Vagina (tissue), 2 donors: ENCODE measurements at regions not wholly inside any gene's neighbourhood (a gene's known extent, or its start where the extent isn't known, plus 50 kb on each side); places are given as distances from the start of the nearest gene placed in this dataset.

Source experiments
- DNase-seq, 2 donors: peaks; one replicate each; pipeline ENCODE4 v3.0.0-alpha.2; 2017; ENCODE audit errors: extremely low spot score in 2 of 2
- H3K27ac ChIP-seq: fragments of 200-600 bp; sonication (generic); one replicate; pipeline ENCODE4 v1.5.1; 2019
- H3K27me3 ChIP-seq: fragments of 200-600 bp; sonication (generic); one replicate; pipeline ENCODE4 v1.5.1; 2019
- H3K36me3 ChIP-seq, 2 donors: fragments of 200-600 bp; sonication (generic); one replicate each; pipeline ENCODE4 v1.5.1; 2017 to 2019
- H3K4me1 ChIP-seq: fragments of 200-600 bp; sonication (generic); one replicate; pipeline ENCODE4 v1.5.1; 2019
- H3K4me3 ChIP-seq, 2 donors: fragments of 200-600 bp; sonication (generic); 1 replicate in 1 of 2; 2 replicates in 1 of 2; pipeline ENCODE4 v1.5.1; 2016 to 2019
- H3K9me3 ChIP-seq: fragments of 200-600 bp; sonication (generic); one replicate; pipeline ENCODE4 v1.5.1; 2019
- CTCF ChIP-seq, 3 experiments: fragments of 450-650 bp in 2 of 3; fragments of 200-600 bp in 1 of 3; sonication (generic) in 1 of 3; IDR thresholded peaks; one replicate each; pipeline ENCODE4 v1.5.1; 2017 to 2019; ENCODE audit warnings: antibody characterized with exemption in 3 of 3, mild to moderate bottlenecking in 2 of 3, moderate library complexity in 2 of 3
- POLR2A ChIP-seq, 2 donors: fragments of 450-650 bp; IDR thresholded peaks; one replicate each; pipeline ENCODE4 v1.6.1; 2017; ENCODE audit warnings: antibody characterized with exemption in 2 of 2, mild to moderate bottlenecking in 2 of 2, moderate library complexity in 2 of 2
- POLR2AphosphoS5 ChIP-seq, 2 donors: sonication (generic); formaldehyde crosslinking; IDR thresholded peaks; one replicate each; pipeline ENCODE4 v1.9.0; 2017; ENCODE audit warnings: antibody characterized with exemption in 2 of 2, mild to moderate bottlenecking in 2 of 2, low read depth in 1 of 2; ENCODE audit not compliant: insufficient read depth in 1 of 2
- intact Hi-C: fragments of 100-400 bp; cut with DNase I; formaldehyde crosslinking; loops from one replicate; pipeline ENCODE4 v1.15.1; 2023

- intact Hi-C loops, result no loop called here
- no peaks in the 10 kb centered on the region for H3K36me3 ChIP-seq
These were observed 128.0 kb upstream of the KCNK2 start for GRCh38 chr1:214954617-214954949.

GRCh38 chr1:214957330-214958137, 125.0 kb upstream of the KCNK2 start:
- H3K27ac ChIP-seq, result no peak overlapping the region
- no peak for DNase-seq
- TF ChIP-seq CTCF (IDR thresholded peaks at IDR 0.05) (no peak), POLR2AphosphoS5 (IDR thresholded peaks at IDR 0.05; ENCODE audit: insufficient read depth in 1 of 2, low read depth in 1 of 2) (no peak), POLR2A (IDR thresholded peaks at IDR 0.05) (no peak)

More at GRCh38 chr1:214954617-214954949, 128.0 kb upstream of the KCNK2 start:
- H3K4me3 ChIP-seq, result no peak overlapping the region
- no peak overlapping the region for H3K27ac ChIP-seq
- H3K27me3 ChIP-seq, result no peaks in the 10 kb centered on the region
- TF ChIP-seq POLR2AphosphoS5 (IDR thresholded peaks at IDR 0.05; ENCODE audit: insufficient read depth in 1 of 2, low read depth in 1 of 2), result no peak
- TF ChIP-seq CTCF (IDR thresholded peaks at IDR 0.05), result no peak
- no peak for TF ChIP-seq POLR2A (IDR thresholded peaks at IDR 0.05)
- H3K9me3 ChIP-seq, result no peaks in the 10 kb centered on the region
- H3K4me1 ChIP-seq, result no peaks in the 10 kb centered on the region
- DNase-seq, result no peak

GRCh38 chr1:214958486-214958885, 124.1 kb upstream of the KCNK2 start:
- TF ChIP-seq POLR2AphosphoS5 (IDR thresholded peaks at IDR 0.05; ENCODE audit: insufficient read depth in 1 of 2, low read depth in 1 of 2) (no peak), CTCF (IDR thresholded peaks at IDR 0.05) (no peak), POLR2A (IDR thresholded peaks at IDR 0.05) (no peak)
- H3K27ac ChIP-seq, result no peak overlapping the region

More at GRCh38 chr1:214957330-214958137, 125.0 kb upstream of the KCNK2 start:
- H3K4me1 ChIP-seq, result no peaks in the 10 kb centered on the region
- intact Hi-C loops, result no loop called here
- no peak overlapping the region for H3K4me3 ChIP-seq
- no peaks in the 10 kb centered on the region for H3K27me3 ChIP-seq
- H3K36me3 ChIP-seq, result no peaks in the 10 kb centered on the region
- H3K9me3 ChIP-seq, result no peaks in the 10 kb centered on the region

GRCh38 chr1:214966346-214966745, 116.2 kb upstream of the KCNK2 start:
- Histone ChIP-seq H3K9me3 (no peaks in the 10 kb centered on the region), H3K36me3 (no peaks in the 10 kb centered on the region), H3K27me3 (no peaks in the 10 kb centered on the region), H3K4me1 (no peaks in the 10 kb centered on the region), H3K27ac (no peak overlapping the region), H3K4me3 (no peak overlapping the region)
- TF ChIP-seq POLR2AphosphoS5 (IDR thresholded peaks at IDR 0.05; ENCODE audit: insufficient read depth in 1 of 2, low read depth in 1 of 2) (no peak), CTCF (IDR thresholded peaks at IDR 0.05) (no peak), POLR2A (IDR thresholded peaks at IDR 0.05) (no peak)
- no peak for DNase-seq
- intact Hi-C loops, result no loop called here

More at GRCh38 chr1:214958486-214958885, 124.1 kb upstream of the KCNK2 start:
- no peak for DNase-seq
- Histone ChIP-seq H3K9me3 (no peaks in the 10 kb centered on the region), H3K27me3 (no peaks in the 10 kb centered on the region), H3K36me3 (no peaks in the 10 kb centered on the region), H3K4me3 (no peak overlapping the region), H3K4me1 (no peaks in the 10 kb centered on the region)
- intact Hi-C loops, result no loop called here

GRCh38 chr1:214967865-214968575, 114.5 kb upstream of the KCNK2 start:
- DNase-seq, result no peak

More at GRCh38 chr1:214967865-214968575, 114.5 kb upstream of the KCNK2 start:
- Histone ChIP-seq H3K9me3 (no peaks in the 10 kb centered on the region), H3K4me3 (no peak overlapping the region), H3K27ac (no peak overlapping the region), H3K27me3 (no peaks in the 10 kb centered on the region), H3K36me3 (no peaks in the 10 kb centered on the region), H3K4me1 (no peaks in the 10 kb centered on the region)
- TF ChIP-seq POLR2AphosphoS5 (IDR thresholded peaks at IDR 0.05; ENCODE audit: insufficient read depth in 1 of 2, low read depth in 1 of 2) (no peak), CTCF (IDR thresholded peaks at IDR 0.05) (no peak), POLR2A (IDR thresholded peaks at IDR 0.05) (no peak)
- intact Hi-C loops, result no loop called here
